Vagina (tissue), 2 donors: ENCODE measurements at regions not wholly inside any gene's neighbourhood (a gene's known extent, or its start where the extent isn't known, plus 50 kb on each side); places are given as distances from the start of the nearest gene placed in this dataset.

Experiments used
- DNase-seq, 2 donors: peaks; one replicate each; pipeline ENCODE4 v3.0.0-alpha.2; 2017; ENCODE audit errors: extremely low spot score in 2 of 2
- H3K27ac ChIP-seq: fragments of 200-600 bp; sonication (generic); one replicate; pipeline ENCODE4 v1.5.1; 2019
- H3K27me3 ChIP-seq: fragments of 200-600 bp; sonication (generic); one replicate; pipeline ENCODE4 v1.5.1; 2019
- H3K36me3 ChIP-seq, 2 donors: fragments of 200-600 bp; sonication (generic); one replicate each; pipeline ENCODE4 v1.5.1; 2017 to 2019
- H3K4me1 ChIP-seq: fragments of 200-600 bp; sonication (generic); one replicate; pipeline ENCODE4 v1.5.1; 2019
- H3K4me3 ChIP-seq, 2 donors: fragments of 200-600 bp; sonication (generic); 1 replicate in 1 of 2; 2 replicates in 1 of 2; pipeline ENCODE4 v1.5.1; 2016 to 2019
- H3K9me3 ChIP-seq: fragments of 200-600 bp; sonication (generic); one replicate; pipeline ENCODE4 v1.5.1; 2019
- POLR2A ChIP-seq, 2 donors: fragments of 450-650 bp; IDR thresholded peaks; one replicate each; pipeline ENCODE4 v1.6.1; 2017; ENCODE audit warnings: antibody characterized with exemption in 2 of 2, mild to moderate bottlenecking in 2 of 2, moderate library complexity in 2 of 2
- POLR2AphosphoS5 ChIP-seq, 2 donors: sonication (generic); formaldehyde crosslinking; IDR thresholded peaks; one replicate each; pipeline ENCODE4 v1.9.0; 2017; ENCODE audit warnings: antibody characterized with exemption in 2 of 2, mild to moderate bottlenecking in 2 of 2, low read depth in 1 of 2; ENCODE audit not compliant: insufficient read depth in 1 of 2
- intact Hi-C: fragments of 100-400 bp; cut with DNase I; formaldehyde crosslinking; loops from one replicate; pipeline ENCODE4 v1.15.1; 2023
- TF ChIP-seq, protein P1 (sequence below), 3 experiments: fragments of 450-650 bp in 2 of 3; fragments of 200-600 bp in 1 of 3; sonication (generic) in 1 of 3; IDR thresholded peaks; one replicate each; pipeline ENCODE4 v1.5.1; 2017 to 2019; ENCODE audit warnings: antibody characterized with exemption in 3 of 3, mild to moderate bottlenecking in 2 of 3, moderate library complexity in 2 of 3

GRCh38 chr20:60365882-60366281 is 407.7 kb downstream of the CDH26 start:
- DNase-seq, result no peak
- intact Hi-C loops, result no loop called here
- H3K4me3 ChIP-seq, result no peak overlapping the region
- no peaks in the 10 kb centered on the region for H3K9me3 ChIP-seq
- TF ChIP-seq POLR2A (IDR thresholded peaks at IDR 0.05) (no peak), POLR2AphosphoS5 (IDR thresholded peaks at IDR 0.05; ENCODE audit: insufficient read depth in 1 of 2, low read depth in 1 of 2) (no peak)
- TF ChIP-seq, protein P1, sequence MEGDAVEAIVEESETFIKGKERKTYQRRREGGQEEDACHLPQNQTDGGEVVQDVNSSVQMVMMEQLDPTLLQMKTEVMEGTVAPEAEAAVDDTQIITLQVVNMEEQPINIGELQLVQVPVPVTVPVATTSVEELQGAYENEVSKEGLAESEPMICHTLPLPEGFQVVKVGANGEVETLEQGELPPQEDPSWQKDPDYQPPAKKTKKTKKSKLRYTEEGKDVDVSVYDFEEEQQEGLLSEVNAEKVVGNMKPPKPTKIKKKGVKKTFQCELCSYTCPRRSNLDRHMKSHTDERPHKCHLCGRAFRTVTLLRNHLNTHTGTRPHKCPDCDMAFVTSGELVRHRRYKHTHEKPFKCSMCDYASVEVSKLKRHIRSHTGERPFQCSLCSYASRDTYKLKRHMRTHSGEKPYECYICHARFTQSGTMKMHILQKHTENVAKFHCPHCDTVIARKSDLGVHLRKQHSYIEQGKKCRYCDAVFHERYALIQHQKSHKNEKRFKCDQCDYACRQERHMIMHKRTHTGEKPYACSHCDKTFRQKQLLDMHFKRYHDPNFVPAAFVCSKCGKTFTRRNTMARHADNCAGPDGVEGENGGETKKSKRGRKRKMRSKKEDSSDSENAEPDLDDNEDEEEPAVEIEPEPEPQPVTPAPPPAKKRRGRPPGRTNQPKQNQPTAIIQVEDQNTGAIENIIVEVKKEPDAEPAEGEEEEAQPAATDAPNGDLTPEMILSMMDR (IDR thresholded peaks at IDR 0.05), result no peak
- H3K27ac ChIP-seq, result no peak overlapping the region
- H3K36me3 ChIP-seq, result no peaks in the 10 kb centered on the region
- no peaks in the 10 kb centered on the region for H3K27me3 ChIP-seq
- peaks cover 4% of the 10 kb centered on the region for H3K4me1 ChIP-seq

DNA sequence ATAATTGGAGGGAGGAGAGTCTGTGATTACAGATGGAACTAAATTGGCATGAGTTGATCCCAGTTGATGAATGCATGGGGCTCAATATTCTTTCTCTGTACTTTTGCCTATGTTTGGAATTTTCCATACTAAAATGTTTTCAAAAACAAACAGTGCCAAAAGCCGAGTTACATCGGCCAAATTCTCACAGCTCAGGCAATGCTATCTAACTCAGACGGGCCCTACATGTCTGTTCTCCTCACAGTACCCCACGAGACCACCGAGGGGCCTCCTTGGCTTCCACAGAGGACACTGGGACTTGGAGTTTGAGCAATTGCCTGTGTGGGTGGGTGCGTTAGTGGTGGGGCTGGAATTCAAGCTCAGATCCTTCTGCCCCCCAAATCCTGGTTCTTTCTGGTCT is 413.2 kb downstream of the CDH26 start:
- TF ChIP-seq POLR2A (IDR thresholded peaks at IDR 0.05), result no peak
- no peak for TF ChIP-seq POLR2AphosphoS5 (IDR thresholded peaks at IDR 0.05; ENCODE audit: insufficient read depth in 1 of 2, low read depth in 1 of 2)
- TF ChIP-seq, protein P1 (IDR thresholded peaks at IDR 0.05), result no peak
- Histone ChIP-seq H3K27ac (no peak overlapping the region), H3K4me3 (no peak overlapping the region), H3K27me3 (no peaks in the 10 kb centered on the region), H3K36me3 (no peaks in the 10 kb centered on the region), H3K9me3 (no peaks in the 10 kb centered on the region), H3K4me1 (no peaks in the 10 kb centered on the region)
- intact Hi-C loops, result no loop called here
- no peak for DNase-seq

- DNase-seq, result no peak
- Histone ChIP-seq H3K4me1 (no peaks in the 10 kb centered on the region), H3K27ac (no peak overlapping the region), H3K27me3 (no peaks in the 10 kb centered on the region), H3K4me3 (no peak overlapping the region), H3K36me3 (no peaks in the 10 kb centered on the region), H3K9me3 (no peaks in the 10 kb centered on the region)
- intact Hi-C loops, result no loop called here
- TF ChIP-seq, protein P1 (IDR thresholded peaks at IDR 0.05), result no peak
- no peak for TF ChIP-seq POLR2AphosphoS5 (IDR thresholded peaks at IDR 0.05; ENCODE audit: insufficient read depth in 1 of 2, low read depth in 1 of 2)
- no peak for TF ChIP-seq POLR2A (IDR thresholded peaks at IDR 0.05)
These were observed 414.1 kb downstream of the CDH26 start for GRCh38 chr20:60372275-60372674.

DNA sequence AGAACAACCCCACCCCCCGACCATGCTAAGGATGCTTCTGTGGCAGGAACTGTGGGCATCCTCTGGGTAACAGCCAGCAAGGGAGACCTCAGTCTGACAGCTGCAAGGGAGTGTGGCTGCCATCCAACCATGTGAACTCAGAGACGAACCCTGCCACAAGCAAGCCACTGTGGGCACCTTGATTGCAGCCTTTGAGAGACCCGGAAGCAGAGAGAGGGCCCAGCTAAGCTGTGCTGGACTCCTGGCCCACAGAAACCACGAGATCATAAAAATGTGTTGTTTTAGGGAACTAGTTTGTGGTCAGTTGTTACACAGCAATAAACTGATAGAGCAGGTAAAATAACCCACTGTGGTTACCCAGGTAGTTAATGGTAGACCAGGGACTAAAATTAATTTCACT is 414.6 kb downstream of the CDH26 start:
- no peak for DNase-seq
- Histone ChIP-seq H3K4me3 (no peak overlapping the region), H3K36me3 (no peaks in the 10 kb centered on the region), H3K27me3 (no peaks in the 10 kb centered on the region), H3K4me1 (no peaks in the 10 kb centered on the region), H3K27ac (no peak overlapping the region), H3K9me3 (no peaks in the 10 kb centered on the region)
- intact Hi-C loops, result no loop called here
- no peak for TF ChIP-seq POLR2AphosphoS5 (IDR thresholded peaks at IDR 0.05; ENCODE audit: insufficient read depth in 1 of 2, low read depth in 1 of 2)
- TF ChIP-seq, protein P1 (IDR thresholded peaks at IDR 0.05), result no peak
- no peak for TF ChIP-seq POLR2A (IDR thresholded peaks at IDR 0.05)

DNA sequence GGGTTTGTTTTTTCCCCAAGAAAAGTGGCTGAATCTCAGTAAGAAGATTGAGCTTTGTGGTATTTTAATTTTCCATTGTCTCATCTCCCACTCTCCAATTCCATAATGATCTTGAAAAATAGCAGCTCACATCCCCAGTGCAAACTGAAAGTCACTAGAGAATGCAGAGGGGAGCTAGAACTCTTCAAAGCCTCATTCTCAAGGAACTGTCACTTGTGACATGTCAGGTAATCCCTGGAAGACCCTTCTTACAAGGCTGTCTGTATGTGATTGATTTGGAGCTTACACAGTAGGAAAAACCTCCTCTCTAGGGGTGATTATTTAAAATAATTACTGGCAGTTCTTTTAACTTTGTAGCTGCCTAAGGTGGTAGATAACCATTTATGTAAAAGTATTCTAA is 420.4 kb downstream of the CDH26 start:
- no peak for TF ChIP-seq POLR2A (IDR thresholded peaks at IDR 0.05)
- TF ChIP-seq POLR2AphosphoS5 (IDR thresholded peaks at IDR 0.05; ENCODE audit: insufficient read depth in 1 of 2, low read depth in 1 of 2), result no peak
- TF ChIP-seq, protein P1 (IDR thresholded peaks at IDR 0.05), result no peak

More for the DNA sequence above, 420.4 kb downstream of the CDH26 start:
- Histone ChIP-seq H3K9me3 (no peaks in the 10 kb centered on the region), H3K4me1 (no peaks in the 10 kb centered on the region), H3K27me3 (no peaks in the 10 kb centered on the region), H3K27ac (no peak overlapping the region), H3K36me3 (no peaks in the 10 kb centered on the region), H3K4me3 (no peak overlapping the region)
- intact Hi-C loops, result no loop called here
- DNase-seq, result no peak
